ENCODE measurements at regions not wholly inside any gene's neighbourhood (a gene's known extent, or its start where the extent isn't known, plus 50 kb on each side); places are given as distances from the start of the nearest gene placed in this dataset.

DNA sequence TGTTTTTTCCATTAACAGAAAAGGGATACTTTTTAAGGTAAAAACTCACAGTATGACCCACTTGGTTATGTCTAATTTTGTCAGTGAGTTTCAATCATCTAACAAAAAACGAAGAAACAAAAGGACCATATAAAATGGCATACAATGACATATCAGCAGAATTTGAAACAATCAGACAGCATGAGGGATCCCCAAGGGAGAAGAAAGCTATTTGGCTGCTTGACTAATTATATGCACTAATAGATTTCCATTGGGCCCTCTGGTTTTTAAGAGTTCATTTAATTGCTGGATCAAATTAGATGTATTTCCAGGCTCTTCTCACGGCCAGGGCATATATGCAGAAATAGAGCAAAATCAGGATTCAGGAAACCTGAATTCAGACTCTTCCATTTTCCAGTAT is 376.4 kb upstream of the GBE1 start:
- H3K4me3 ChIP-seq (ENCODE audit: low read length): no peak overlapping the region
- H2AFZ ChIP-seq (ENCODE audit: low read length): no peak overlapping the region
- H3K79me2 ChIP-seq (ENCODE audit: low read length): no peaks in the 10 kb centered on the region
- H3K27me3 ChIP-seq (replicated peaks; ENCODE audit: insufficient read depth, low read length): no peaks in the 10 kb centered on the region
- H3K9ac ChIP-seq (ENCODE audit: low read length): no peak overlapping the region
- H3K27ac ChIP-seq (ENCODE audit: low read length): no peak overlapping the region
- H3K9me3 ChIP-seq (replicated peaks; ENCODE audit: insufficient read depth, low read length): no peaks in the 10 kb centered on the region
- no peaks in the 10 kb centered on the region for H3K9me2 ChIP-seq (replicated peaks; ENCODE audit: insufficient read depth, low read length)
- H3K4me2 ChIP-seq (ENCODE audit: low read depth, low read length): no peak overlapping the region
- H3F3A ChIP-seq (ENCODE audit: insufficient read depth, low read length): no peaks in the 10 kb centered on the region
- H3K36me3 ChIP-seq (replicated peaks; ENCODE audit: insufficient read depth, low read length): no peaks in the 10 kb centered on the region
- H3K4me1 ChIP-seq (ENCODE audit: low read length): no peaks in the 10 kb centered on the region
- TF ChIP-seq, protein P1, sequence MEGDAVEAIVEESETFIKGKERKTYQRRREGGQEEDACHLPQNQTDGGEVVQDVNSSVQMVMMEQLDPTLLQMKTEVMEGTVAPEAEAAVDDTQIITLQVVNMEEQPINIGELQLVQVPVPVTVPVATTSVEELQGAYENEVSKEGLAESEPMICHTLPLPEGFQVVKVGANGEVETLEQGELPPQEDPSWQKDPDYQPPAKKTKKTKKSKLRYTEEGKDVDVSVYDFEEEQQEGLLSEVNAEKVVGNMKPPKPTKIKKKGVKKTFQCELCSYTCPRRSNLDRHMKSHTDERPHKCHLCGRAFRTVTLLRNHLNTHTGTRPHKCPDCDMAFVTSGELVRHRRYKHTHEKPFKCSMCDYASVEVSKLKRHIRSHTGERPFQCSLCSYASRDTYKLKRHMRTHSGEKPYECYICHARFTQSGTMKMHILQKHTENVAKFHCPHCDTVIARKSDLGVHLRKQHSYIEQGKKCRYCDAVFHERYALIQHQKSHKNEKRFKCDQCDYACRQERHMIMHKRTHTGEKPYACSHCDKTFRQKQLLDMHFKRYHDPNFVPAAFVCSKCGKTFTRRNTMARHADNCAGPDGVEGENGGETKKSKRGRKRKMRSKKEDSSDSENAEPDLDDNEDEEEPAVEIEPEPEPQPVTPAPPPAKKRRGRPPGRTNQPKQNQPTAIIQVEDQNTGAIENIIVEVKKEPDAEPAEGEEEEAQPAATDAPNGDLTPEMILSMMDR (IDR thresholded peaks at IDR 0.05; ENCODE audit: low read length): no peak
- TF ChIP-seq EZH2phosphoT487 (IDR thresholded peaks at IDR 0.05; ENCODE audit: low read length): no peak
- TF ChIP-seq EZH2 (optimal IDR thresholded peaks at IDR 0.05; ENCODE audit: low read depth, low read length): no peak
- DNase-seq: no peak
- H4K20me1 ChIP-seq (ENCODE audit: insufficient read depth, low read length): no peaks in the 10 kb centered on the region

DNA sequence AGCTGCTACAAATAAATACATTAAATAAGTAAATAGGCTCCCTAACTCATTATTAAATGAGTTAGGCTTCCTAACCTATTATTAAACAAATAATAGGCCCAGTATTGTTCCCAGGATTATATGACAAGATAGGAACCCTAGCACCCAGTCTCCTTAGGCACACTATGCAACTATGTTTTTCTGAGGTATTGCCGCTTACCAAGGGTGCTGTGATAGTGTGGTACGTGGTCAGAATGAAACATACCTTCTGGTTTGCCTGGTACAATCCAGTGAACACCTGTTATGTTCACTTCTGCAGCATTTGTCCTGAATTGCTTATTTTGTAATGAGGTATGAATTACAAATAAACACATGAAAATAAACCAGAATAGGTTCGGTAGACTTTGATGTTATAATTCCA is 375.6 kb upstream of the GBE1 start:
- Histone ChIP-seq H3K27ac (ENCODE audit: low read length) (no peak overlapping the region), H3K9me2 (replicated peaks; ENCODE audit: insufficient read depth, low read length) (no peaks in the 10 kb centered on the region), H3K27me3 (replicated peaks; ENCODE audit: insufficient read depth, low read length) (no peaks in the 10 kb centered on the region), H4K20me1 (ENCODE audit: insufficient read depth, low read length) (no peaks in the 10 kb centered on the region), H3K9me3 (replicated peaks; ENCODE audit: insufficient read depth, low read length) (no peaks in the 10 kb centered on the region), H3K79me2 (ENCODE audit: low read length) (no peaks in the 10 kb centered on the region), H3K4me1 (ENCODE audit: low read length) (no peaks in the 10 kb centered on the region), H3K4me2 (ENCODE audit: low read depth, low read length) (no peak overlapping the region), H2AFZ (ENCODE audit: low read length) (no peak overlapping the region), H3K9ac (ENCODE audit: low read length) (no peak overlapping the region), H3K4me3 (ENCODE audit: low read length) (no peak overlapping the region), H3K36me3 (replicated peaks; ENCODE audit: insufficient read depth, low read length) (no peaks in the 10 kb centered on the region), H3F3A (ENCODE audit: insufficient read depth, low read length) (no peaks in the 10 kb centered on the region)
- no peak for TF ChIP-seq EZH2 (optimal IDR thresholded peaks at IDR 0.05; ENCODE audit: low read depth, low read length)
- no peak for TF ChIP-seq EZH2phosphoT487 (IDR thresholded peaks at IDR 0.05; ENCODE audit: low read length)
- TF ChIP-seq, protein P1 (IDR thresholded peaks at IDR 0.05; ENCODE audit: low read length): no peak
- no peak for DNase-seq

DNA sequence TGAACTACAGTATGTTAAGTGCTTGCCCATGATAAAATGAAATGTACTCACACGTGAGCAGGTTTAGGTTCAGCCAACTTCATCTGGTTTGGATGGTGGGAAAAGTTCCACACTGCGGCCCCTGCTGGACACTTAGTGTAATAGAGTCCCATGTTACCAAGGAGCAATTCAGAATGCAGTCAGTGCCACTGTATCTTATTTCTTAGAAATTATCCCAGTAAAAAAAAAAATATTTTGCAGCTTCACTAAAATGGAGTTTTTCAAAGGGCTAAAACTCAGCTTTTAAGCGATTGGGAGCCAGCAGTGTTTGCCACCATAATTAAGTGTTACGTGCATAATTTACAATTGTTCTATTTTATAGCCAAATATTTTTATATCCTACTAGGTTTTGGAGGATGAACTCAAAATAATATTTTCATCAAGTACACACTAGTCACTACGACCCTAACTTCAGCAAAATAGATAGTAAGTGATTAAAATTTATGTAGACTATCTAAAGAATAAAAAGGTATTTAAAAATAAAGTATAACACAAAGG is 371.7 kb upstream of the GBE1 start:
- H3K9ac ChIP-seq (ENCODE audit: low read length): no peak overlapping the region
- H3K4me1 ChIP-seq (ENCODE audit: low read length): no peaks in the 10 kb centered on the region
- TF ChIP-seq EZH2phosphoT487 (IDR thresholded peaks at IDR 0.05; ENCODE audit: low read length) (no peak), EZH2 (optimal IDR thresholded peaks at IDR 0.05; ENCODE audit: low read depth, low read length) (no peak)
- TF ChIP-seq, protein P1 (IDR thresholded peaks at IDR 0.05; ENCODE audit: low read length): peak; percentile 79
- no peaks in the 10 kb centered on the region for H3K36me3 ChIP-seq (replicated peaks; ENCODE audit: insufficient read depth, low read length)
- no peaks in the 10 kb centered on the region for H3K79me2 ChIP-seq (ENCODE audit: low read length)
- no peak overlapping the region for H3K4me3 ChIP-seq (ENCODE audit: low read length)
- H3K9me2 ChIP-seq (replicated peaks; ENCODE audit: insufficient read depth, low read length): no peaks in the 10 kb centered on the region
- no peaks in the 10 kb centered on the region for H3K27me3 ChIP-seq (replicated peaks; ENCODE audit: insufficient read depth, low read length)
- no peaks in the 10 kb centered on the region for H3K9me3 ChIP-seq (replicated peaks; ENCODE audit: insufficient read depth, low read length)
- no peak overlapping the region for H2AFZ ChIP-seq (ENCODE audit: low read length)
- H3K4me2 ChIP-seq (ENCODE audit: low read depth, low read length): no peak overlapping the region
- H4K20me1 ChIP-seq (ENCODE audit: insufficient read depth, low read length): no peaks in the 10 kb centered on the region
- no peak overlapping the region for H3K27ac ChIP-seq (ENCODE audit: low read length)
- H3F3A ChIP-seq (ENCODE audit: insufficient read depth, low read length): no peaks in the 10 kb centered on the region
- peak; percentile 59 for DNase-seq

Measured in MM.1S (cell line).